MCF 10A (cell line): ENCODE measurements at regions not wholly inside any gene's neighbourhood (a gene's known extent, or its start where the extent isn't known, plus 50 kb on each side); places are given as distances from the start of the nearest gene placed in this dataset.

Experiments used
- BruUV-seq: library from RNA; stranded (reverse); fragments of 400-500 nt; replicated peaks from 2 replicates; lab custom pipeline; 2021; lab: Mats Ljungman, UMichigan
- CTCF ChIA-PET: fragments of 300-600 bp; sonication (Branson Sonifier 250); formaldehyde crosslinking; extraction: SDS; loops from one replicate; lab custom pipeline; 2021; ENCODE audit warnings: antibody characterized with exemption, inconsistent platforms; lab: Yijun Ruan, JAX
- POLR2A ChIA-PET: fragments of 300-600, 350-650 bp; sonication (Branson Sonifier 250); formaldehyde crosslinking; extraction: SDS; loops from one replicate; lab custom pipeline; 2020; ENCODE audit warnings: antibody characterized with exemption, inconsistent platforms; lab: Yijun Ruan, JAX
- DNase-seq: peaks from one replicate; pipeline ENCODE4 v3.0.0-alpha.2; 2018; ENCODE audit not compliant: unreplicated experiment
- H3K27ac Mint-ChIP-seq: one replicate; pipeline ENCODE4 v1.8.0; 2022; ENCODE audit warnings: mild to moderate bottlenecking, low read depth, mixed read lengths; ENCODE audit not compliant: unreplicated experiment
- H3K27me3 Mint-ChIP-seq: one replicate; pipeline ENCODE4 v1.8.0; 2022; ENCODE audit warnings: mixed read lengths; ENCODE audit not compliant: insufficient read depth, unreplicated experiment
- H3K36me3 Mint-ChIP-seq: one replicate; pipeline ENCODE4 v1.8.0; 2022; ENCODE audit warnings: mild to moderate bottlenecking, moderate library complexity, mixed read lengths; ENCODE audit not compliant: insufficient read depth, unreplicated experiment
- H3K4me1 Mint-ChIP-seq: one replicate; pipeline ENCODE4 v1.8.0; 2022; ENCODE audit warnings: mixed read lengths; ENCODE audit not compliant: insufficient read depth, unreplicated experiment
- H3K4me3 Mint-ChIP-seq: one replicate; pipeline ENCODE4 v1.8.0; 2022; ENCODE audit warnings: mild to moderate bottlenecking, moderate library complexity, mixed read lengths; ENCODE audit not compliant: unreplicated experiment
- H3K9me3 Mint-ChIP-seq: one replicate; pipeline ENCODE4 v1.8.0; 2022; ENCODE audit warnings: mixed read lengths; ENCODE audit not compliant: unreplicated experiment
- intact Hi-C: fragments of 100-400 bp; cut with micrococcal nuclease; formaldehyde crosslinking; loops from 2 replicates; pipeline ENCODE4 v1.14.1; 2022
- TF ChIP-seq, protein P1 (sequence below): fragments of 200-600 bp; IDR thresholded peaks from one replicate; pipeline ENCODE4 v1.8.0; 2022; ENCODE audit warnings: antibody characterized with exemption, mild to moderate bottlenecking; ENCODE audit not compliant: unreplicated experiment

GRCh38 chr20:37598575-37599342, 71.1 kb upstream of the BLCAP start:
- TF ChIP-seq, protein P1, sequence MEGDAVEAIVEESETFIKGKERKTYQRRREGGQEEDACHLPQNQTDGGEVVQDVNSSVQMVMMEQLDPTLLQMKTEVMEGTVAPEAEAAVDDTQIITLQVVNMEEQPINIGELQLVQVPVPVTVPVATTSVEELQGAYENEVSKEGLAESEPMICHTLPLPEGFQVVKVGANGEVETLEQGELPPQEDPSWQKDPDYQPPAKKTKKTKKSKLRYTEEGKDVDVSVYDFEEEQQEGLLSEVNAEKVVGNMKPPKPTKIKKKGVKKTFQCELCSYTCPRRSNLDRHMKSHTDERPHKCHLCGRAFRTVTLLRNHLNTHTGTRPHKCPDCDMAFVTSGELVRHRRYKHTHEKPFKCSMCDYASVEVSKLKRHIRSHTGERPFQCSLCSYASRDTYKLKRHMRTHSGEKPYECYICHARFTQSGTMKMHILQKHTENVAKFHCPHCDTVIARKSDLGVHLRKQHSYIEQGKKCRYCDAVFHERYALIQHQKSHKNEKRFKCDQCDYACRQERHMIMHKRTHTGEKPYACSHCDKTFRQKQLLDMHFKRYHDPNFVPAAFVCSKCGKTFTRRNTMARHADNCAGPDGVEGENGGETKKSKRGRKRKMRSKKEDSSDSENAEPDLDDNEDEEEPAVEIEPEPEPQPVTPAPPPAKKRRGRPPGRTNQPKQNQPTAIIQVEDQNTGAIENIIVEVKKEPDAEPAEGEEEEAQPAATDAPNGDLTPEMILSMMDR: no peak
- ChIA-PET CTCF (interaction anchor here (0.6 to 2.7 kb wide), 5 partner anchors 14 to 861 kb away, joined by 3 to 9 read pairs (median 3); no protein-coding TSS in a partner anchor), POLR2A (interaction anchor here (0.6 to 1.6 kb wide), 3 partner anchors 14 to 1209 kb away, joined by 3 to 4 read pairs (median 3); no protein-coding TSS in a partner anchor)
- no peak for DNase-seq
- Mint-ChIP-seq H3K27me3 (peaks cover 42% of the 10 kb centered on the region), H3K9me3 (no peaks in the 10 kb centered on the region), H3K36me3 (no peaks in the 10 kb centered on the region), H3K4me3 (no peak overlapping the region), H3K4me1 (no peaks in the 10 kb centered on the region), H3K27ac (no peak overlapping the region)
- intact Hi-C loops: no loop called here
- no TSS peak for BruUV-seq

DNA sequence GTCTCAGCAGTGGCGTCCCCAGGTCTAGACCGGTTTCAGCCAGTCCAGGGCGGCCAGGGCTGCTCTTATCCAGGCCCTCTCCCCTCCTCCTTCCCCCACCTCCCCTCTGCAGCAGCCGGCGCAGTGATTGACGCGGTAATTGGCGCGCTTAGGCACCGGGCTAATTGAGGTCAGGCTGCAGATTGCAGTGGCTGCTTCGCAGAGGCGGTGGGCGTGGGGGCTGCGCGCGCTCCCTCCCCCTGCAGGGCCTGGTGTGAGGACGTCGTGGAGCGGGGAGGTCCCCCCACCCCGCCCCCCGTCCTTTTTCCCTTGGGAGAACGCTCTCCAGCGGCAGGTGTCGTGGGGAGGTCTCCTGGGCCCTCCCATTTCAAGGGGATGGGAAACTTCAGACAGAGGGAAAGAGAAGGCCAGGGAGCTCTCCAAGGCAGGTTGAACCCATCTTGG, 70.4 kb upstream of the BLCAP start:
- Mint-ChIP-seq H3K27ac (no peak overlapping the region), H3K4me3 (no peak overlapping the region), H3K9me3 (no peaks in the 10 kb centered on the region), H3K4me1 (no peaks in the 10 kb centered on the region), H3K27me3 (peaks cover 42% of the 10 kb centered on the region), H3K36me3 (no peaks in the 10 kb centered on the region)
- BruUV-seq: no TSS peak
- CTCF ChIA-PET: interaction anchor here (0.6 to 2.7 kb wide), 2 partner anchors 33 to 331 kb away, joined by 3 to 9 read pairs; no protein-coding TSS in a partner anchor
- TF ChIP-seq, protein P1: no peak
- DNase-seq: no peak
- intact Hi-C loops: no loop called here
- POLR2A ChIA-PET: interaction anchor here (1.6 kb wide), 1 partner anchor 13 kb away, joined by 4 read pairs; no protein-coding TSS in a partner anchor

GRCh38 chr20:37596890-37597536, 69.3 kb upstream of the BLCAP start:
- DNase-seq: no peak
- Mint-ChIP-seq H3K27me3 (peaks cover 42% of the 10 kb centered on the region), H3K36me3 (no peaks in the 10 kb centered on the region), H3K27ac (no peak overlapping the region), H3K4me3 (no peak overlapping the region), H3K4me1 (no peaks in the 10 kb centered on the region), H3K9me3 (no peaks in the 10 kb centered on the region)
- ChIA-PET POLR2A (no interaction called here), CTCF (interaction anchor here (0.6 to 1.3 kb wide), 2 partner anchors 32 to 922 kb away, joined by 3 to 4 read pairs; no protein-coding TSS in a partner anchor)
- TF ChIP-seq, protein P1: no peak
- no TSS peak for BruUV-seq
- intact Hi-C loops: no loop called here

DNA sequence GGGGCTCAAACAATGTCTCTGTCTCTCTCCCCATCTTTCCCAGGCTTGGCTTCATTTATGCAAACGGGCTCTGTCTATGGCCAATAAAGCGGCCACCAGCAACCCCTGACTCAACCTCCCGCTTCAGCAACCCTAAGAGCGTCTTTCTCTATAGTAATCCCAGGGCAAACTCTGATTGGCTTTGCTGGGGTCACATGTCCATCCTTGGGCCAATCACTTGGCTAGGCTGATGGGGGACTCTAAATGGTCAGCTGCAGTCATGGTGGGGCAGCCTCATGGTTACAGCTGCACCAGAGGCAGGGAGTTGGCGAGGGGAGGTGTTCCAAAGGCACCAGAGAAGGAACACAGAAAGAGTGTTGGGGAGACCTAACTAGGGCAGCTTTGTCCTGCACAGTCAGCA, 68.5 kb upstream of the BLCAP start:
- TF ChIP-seq, protein P1: no peak
- no peak overlapping the region for H3K4me3 Mint-ChIP-seq
- intact Hi-C loops: no loop called here
- no peak for DNase-seq
- H3K36me3 Mint-ChIP-seq: no peaks in the 10 kb centered on the region
- CTCF ChIA-PET: interaction anchor here (0.6 to 1.3 kb wide), 2 partner anchors 32 to 923 kb away, joined by 3 to 4 read pairs; no protein-coding TSS in a partner anchor
- POLR2A ChIA-PET: interaction anchor here (0.8 kb wide), 1 partner anchor 98 kb away, joined by 3 read pairs; no protein-coding TSS in a partner anchor
- peaks cover 42% of the 10 kb centered on the region for H3K27me3 Mint-ChIP-seq
- H3K27ac Mint-ChIP-seq: no peak overlapping the region
- no peaks in the 10 kb centered on the region for H3K9me3 Mint-ChIP-seq
- no peaks in the 10 kb centered on the region for H3K4me1 Mint-ChIP-seq
- BruUV-seq: no TSS peak
